GM12878 (cell line): ENCODE measurements at regions not wholly inside any gene's neighbourhood (a gene's known extent, or its start where the extent isn't known, plus 50 kb on each side); places are given as distances from the start of the nearest gene placed in this dataset.

ENCODE experiments used
- ATAC-seq: fragments of 200-7000 bp; cut with Tn5 transposase; 3 replicates; pipeline ENCODE4 v1.9.1; 2020; ENCODE audit warnings: mild to moderate bottlenecking, moderate library complexity
- BruUV-seq: library from RNA; stranded (reverse); fragments of 400-500 nt; replicated peaks from 2 replicates; lab custom pipeline; 2021; lab: Mats Ljungman, UMichigan
- CTCF ChIA-PET: fragments of 300-600 bp; sonication (Branson Sonifier 250); formaldehyde crosslinking; extraction: SDS; loops from one replicate; lab custom pipeline; 2021; ENCODE audit warnings: inconsistent platforms; lab: Yijun Ruan, JAX
- POLR2A ChIA-PET: fragments of 350-600 bp; formaldehyde crosslinking; extraction: SDS; loops from one replicate; lab custom pipeline; 2021; ENCODE audit warnings: inconsistent platforms; lab: Charles Lee
- RAD21 ChIA-PET: fragments of 300-600 bp; sonication (Branson Sonifier 250); formaldehyde crosslinking; loops from one replicate; lab custom pipeline; 2023; ENCODE audit warnings: antibody characterized with exemption; ENCODE audit not compliant: unreplicated experiment; lab: Charles Lee
- SMC1A ChIA-PET: fragments of 300-600 bp; sonication (Branson Sonifier 250); formaldehyde crosslinking; loops from one replicate; lab custom pipeline; 2023; ENCODE audit not compliant: unreplicated experiment, uncharacterized antibody; lab: Charles Lee
- DNase-seq: peaks from one replicate; pipeline ENCODE4 v3.0.0-alpha.2; 2011; ENCODE audit warnings: low read depth, low spot score
- FAIRE-seq: peaks from 3 replicates; lab custom pipeline; 2011; peaks lifted over from hg19 to GRCh38; lab: Jason Lieb, UNC
- H2AFZ ChIP-seq: 2 replicates; pipeline ENCODE4 v1.6.0; 2011; ENCODE audit warnings: low read depth, low read length, control low read depth; ENCODE audit not compliant: control insufficient read depth
- H3K27ac ChIP-seq: 2 replicates; pipeline ENCODE4 v1.5.1; 2011; ENCODE audit warnings: control low read depth; ENCODE audit not compliant: control insufficient read depth, insufficient read depth
- H3K27me3 ChIP-seq, 2 experiments: replicated peaks in 1 of 2; 2 replicates each; pipeline versions ENCODE4 v1.6.0 to v1.6.1; 2011; ENCODE audit warnings: low read length in 1 of 2; ENCODE audit not compliant: control insufficient read depth in 2 of 2, insufficient read depth in 2 of 2
- H3K36me3 ChIP-seq, 2 experiments: 2 replicates each; pipeline ENCODE4 v1.5.1; 2011; ENCODE audit warnings: low read length in 1 of 2; ENCODE audit not compliant: control insufficient read depth in 2 of 2, insufficient read depth in 2 of 2
- H3K4me1 ChIP-seq: 2 replicates; pipeline ENCODE4 v1.6.1; 2011; ENCODE audit warnings: mild to moderate bottlenecking, low read length, moderate library complexity, mixed read lengths; ENCODE audit not compliant: control insufficient read depth, insufficient read depth
- H3K4me2 ChIP-seq: 2 replicates; pipeline ENCODE4 v1.6.0; 2011; ENCODE audit warnings: control low read depth; ENCODE audit not compliant: control insufficient read depth, insufficient read depth
- H3K4me3 ChIP-seq: fragments of 200-600 bp; sonication (generic); 2 replicates; pipeline ENCODE4 v1.5.1; 2016
- H3K79me2 ChIP-seq: 2 replicates; pipeline ENCODE4 v1.6.0; 2011; ENCODE audit warnings: low read length; ENCODE audit not compliant: control insufficient read depth, insufficient read depth
- H3K9ac ChIP-seq: 2 replicates; pipeline ENCODE4 v1.8.0; 2011; ENCODE audit warnings: low read length, control low read depth, mixed read lengths; ENCODE audit not compliant: control insufficient read depth, insufficient read depth
- H3K9me3 ChIP-seq: replicated peaks from 3 replicates; pipeline ENCODE4 v1.5.1; 2011; ENCODE audit warnings: mild to moderate bottlenecking, low read length; ENCODE audit not compliant: control insufficient read depth, insufficient read depth
- H4K20me1 ChIP-seq: 2 replicates; pipeline ENCODE4 v1.6.0; 2011; ENCODE audit not compliant: control insufficient read depth, insufficient read depth
- CUX1 ChIP-seq: IDR thresholded peaks from 2 replicates; pipeline ENCODE4 v1.6.1; 2012; ENCODE audit warnings: improper control_type of control experiment, low read depth, low read length; ENCODE audit not compliant: insufficient replicate concordance
- EZH2 ChIP-seq: IDR thresholded peaks from 2 replicates; pipeline ENCODE4 v1.6.1; 2012; ENCODE audit warnings: low read depth, mild to moderate bottlenecking, control low read depth, inconsistent platforms, low read length, borderline replicate concordance; ENCODE audit not compliant: control insufficient read depth
- GABPA ChIP-seq: IDR thresholded peaks from 2 replicates; pipeline ENCODE4 v1.6.1; 2014; ENCODE audit warnings: antibody characterized with exemption, low read depth, mild to moderate bottlenecking, inconsistent platforms
- MYB ChIP-seq: fragments of 150-350 bp; IDR thresholded peaks from 2 replicates; pipeline ENCODE4 v1.6.1; 2014; ENCODE audit warnings: mild to moderate bottlenecking, low read depth, low read length, borderline replicate concordance
- NR2C1 ChIP-seq: fragments of 450-650 bp; IDR thresholded peaks from 2 replicates; pipeline ENCODE4 v1.6.1; 2017; ENCODE audit warnings: antibody characterized with exemption, mild to moderate bottlenecking, moderate library complexity
- PBX3 ChIP-seq: IDR thresholded peaks from 2 replicates; pipeline ENCODE4 v1.6.1; 2011; ENCODE audit warnings: mild to moderate bottlenecking, low read depth, low read length, moderate library complexity; ENCODE audit not compliant: insufficient replicate concordance
- POLR2AphosphoS2 ChIP-seq: IDR thresholded peaks from 2 replicates; pipeline ENCODE4 v1.6.1; 2011; ENCODE audit warnings: low read depth, mild to moderate bottlenecking, low read length, improper control_type of control experiment, moderate library complexity
- SIN3A ChIP-seq: IDR thresholded peaks from 2 replicates; pipeline ENCODE4 v1.6.1; 2012; ENCODE audit warnings: low read depth, low read length, improper control_type of control experiment
- SUPT20H ChIP-seq: IDR thresholded peaks from 2 replicates; pipeline ENCODE4 v1.6.1; 2011; ENCODE audit warnings: low read depth, mild to moderate bottlenecking, low read length, moderate library complexity, borderline replicate concordance; ENCODE audit not compliant: control insufficient read depth
- WGBS: methylation state at CpG from one replicate; pipeline ENCODE4 v1.1.6; 2016; ENCODE audit warnings: low lambda C conversion rate; ENCODE audit not compliant: insufficient replicate concordance, insufficient coverage; ENCODE audit errors: missing lambda C conversion rate; 5-methylcytosine and 5-hydroxymethylcytosine counted together
- in situ Hi-C: fragments of 300-500 bp; cut with MboI; formaldehyde crosslinking; loops from 9 replicates; pipeline ENCODE4 v1.14.3; 2018; ENCODE audit warnings: mixed read lengths
- intact Hi-C: fragments of 100-400 bp; cut with micrococcal nuclease; formaldehyde crosslinking; loops from one replicate; pipeline ENCODE4 v1.14.2; 2022; ENCODE audit not compliant: unreplicated experiment
- TF ChIP-seq, protein P1 (sequence below): fragments of 450-650 bp; IDR thresholded peaks from 2 replicates; pipeline ENCODE4 v1.6.1; 2016; ENCODE audit warnings: mild to moderate bottlenecking, moderate library complexity, borderline replicate concordance

DNA sequence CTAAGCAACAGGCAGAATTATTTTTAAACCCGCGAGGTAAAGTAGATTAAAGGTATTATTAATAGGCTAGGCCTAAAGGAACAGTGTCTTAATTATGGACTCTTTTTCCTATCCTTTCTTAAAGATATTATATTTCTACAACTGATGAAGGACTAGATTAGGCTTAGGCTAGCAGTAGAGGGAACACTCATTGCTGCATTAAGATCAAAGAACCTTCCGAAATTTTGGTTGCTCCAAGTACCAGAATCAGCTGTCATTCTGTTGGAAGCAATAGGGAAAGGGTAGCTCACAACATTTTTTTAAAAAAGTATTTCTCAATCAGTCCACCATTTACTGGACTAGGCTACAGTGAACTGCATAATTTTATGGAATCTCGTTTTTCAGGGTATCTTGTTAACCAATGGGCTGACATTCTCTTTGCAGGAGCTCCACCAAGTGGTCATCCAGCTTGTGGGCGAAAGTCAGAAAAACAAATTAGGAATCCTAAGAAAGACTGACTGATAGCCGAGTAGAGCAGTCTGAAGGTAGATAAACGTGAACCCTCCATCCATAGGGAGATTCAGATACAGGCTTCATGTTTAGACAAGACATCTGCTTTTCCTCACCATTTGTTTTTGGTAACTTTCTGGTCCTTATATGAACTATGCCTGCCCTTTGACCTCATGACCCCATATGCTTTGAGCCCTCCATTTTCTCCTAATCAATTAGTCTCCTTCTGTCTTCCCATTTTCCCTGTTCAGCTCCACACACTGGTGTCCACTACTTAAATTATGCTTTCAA lies 103.6 kb upstream of the CHD1 start:
- ATAC-seq (peak; percentile 56), DNase-seq (no peak), FAIRE-seq (peak; percentile 38)
- ChIA-PET RAD21 (interaction anchor here (0.6 to 4.0 kb wide), 19 partner anchors 23 to 264 kb away, joined by 3 to 26 read pairs (median 5); no protein-coding TSS in a partner anchor), SMC1A (interaction anchor here (0.6 to 4.0 kb wide), 26 partner anchors 11 to 262 kb away, joined by 3 to 43 read pairs (median 5); no protein-coding TSS in a partner anchor), POLR2A (interaction anchor here (0.5 to 1.3 kb wide), 5 partner anchors 103 to 200 kb away, joined by 3 to 8 read pairs (median 3); no protein-coding TSS in a partner anchor), CTCF (interaction anchor here (0.6 to 4.0 kb wide), 37 partner anchors 9 to 298 kb away, joined by 3 to 46 read pairs (median 4); partner anchors contain the start of gene RGMB)
- Histone ChIP-seq H3K4me3 (peak overlapping the region; percentile 33), H3K9ac (peak overlapping the region; percentile 46; the same call in 1 of the 2 replicates), H3K4me2 (peak overlapping the region; percentile 93), H3K36me3 (no peaks in the 10 kb centered on the region), H3K27me3 (no peaks in the 10 kb centered on the region), H3K4me1 (peaks cover 46% of the 10 kb centered on the region), H3K79me2 (no peaks in the 10 kb centered on the region), H4K20me1 (no peaks in the 10 kb centered on the region), H3K27ac (peak overlapping the region; percentile 69), H2AFZ (peak overlapping the region; percentile 98), H3K9me3 (no peaks in the 10 kb centered on the region; the same call in 2 of the 3 replicates)
- in situ Hi-C loops (loop anchor here (10.0 to 25.0 kb wide), 3 partner anchors 128 to 1845 kb away; partner anchors contain the start of genes RGMB and RIOK2), intact Hi-C loops (loop anchor here (1.0 to 2.0 kb wide), 5 partner anchors 28 to 260 kb away; partner anchors contain the start of gene RGMB)
- WGBS, result 44% methylated on average over 7 of the region's 7 CpGs
- BruUV-seq, result no TSS peak
- TF ChIP-seq POLR2AphosphoS2, result no peak
- TF ChIP-seq SIN3A, result no peak
- TF ChIP-seq PBX3, result no peak
- TF ChIP-seq SUPT20H, result no peak
- no peak for TF ChIP-seq EZH2
- TF ChIP-seq, protein P1, sequence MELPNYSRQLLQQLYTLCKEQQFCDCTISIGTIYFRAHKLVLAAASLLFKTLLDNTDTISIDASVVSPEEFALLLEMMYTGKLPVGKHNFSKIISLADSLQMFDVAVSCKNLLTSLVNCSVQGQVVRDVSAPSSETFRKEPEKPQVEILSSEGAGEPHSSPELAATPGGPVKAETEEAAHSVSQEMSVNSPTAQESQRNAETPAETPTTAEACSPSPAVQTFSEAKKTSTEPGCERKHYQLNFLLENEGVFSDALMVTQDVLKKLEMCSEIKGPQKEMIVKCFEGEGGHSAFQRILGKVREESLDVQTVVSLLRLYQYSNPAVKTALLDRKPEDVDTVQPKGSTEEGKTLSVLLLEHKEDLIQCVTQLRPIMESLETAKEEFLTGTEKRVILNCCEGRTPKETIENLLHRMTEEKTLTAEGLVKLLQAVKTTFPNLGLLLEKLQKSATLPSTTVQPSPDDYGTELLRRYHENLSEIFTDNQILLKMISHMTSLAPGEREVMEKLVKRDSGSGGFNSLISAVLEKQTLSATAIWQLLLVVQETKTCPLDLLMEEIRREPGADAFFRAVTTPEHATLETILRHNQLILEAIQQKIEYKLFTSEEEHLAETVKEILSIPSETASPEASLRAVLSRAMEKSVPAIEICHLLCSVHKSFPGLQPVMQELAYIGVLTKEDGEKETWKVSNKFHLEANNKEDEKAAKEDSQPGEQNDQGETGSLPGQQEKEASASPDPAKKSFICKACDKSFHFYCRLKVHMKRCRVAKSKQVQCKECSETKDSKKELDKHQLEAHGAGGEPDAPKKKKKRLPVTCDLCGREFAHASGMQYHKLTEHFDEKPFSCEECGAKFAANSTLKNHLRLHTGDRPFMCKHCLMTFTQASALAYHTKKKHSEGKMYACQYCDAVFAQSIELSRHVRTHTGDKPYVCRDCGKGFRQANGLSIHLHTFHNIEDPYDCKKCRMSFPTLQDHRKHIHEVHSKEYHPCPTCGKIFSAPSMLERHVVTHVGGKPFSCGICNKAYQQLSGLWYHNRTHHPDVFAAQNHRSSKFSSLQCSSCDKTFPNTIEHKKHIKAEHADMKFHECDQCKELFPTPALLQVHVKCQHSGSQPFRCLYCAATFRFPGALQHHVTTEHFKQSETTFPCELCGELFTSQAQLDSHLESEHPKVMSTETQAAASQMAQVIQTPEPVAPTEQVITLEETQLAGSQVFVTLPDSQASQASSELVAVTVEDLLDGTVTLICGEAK, result no peak
- TF ChIP-seq CUX1, result no peak
- TF ChIP-seq GABPA, result no peak
- TF ChIP-seq MYB, result no peak
- TF ChIP-seq NR2C1, result peak; percentile 90
